ENCODE measurements at regions not wholly inside any gene's neighbourhood (a gene's known extent, or its start where the extent isn't known, plus 50 kb on each side); places are given as distances from the start of the nearest gene placed in this dataset.

- H3K27me3 ChIP-seq (ENCODE audit: insufficient read depth, low read length): no peaks in the 10 kb centered on the region
- H3K9me3 ChIP-seq (ENCODE audit: low read depth, low read length): no peaks in the 10 kb centered on the region
- H3K4me1 ChIP-seq (ENCODE audit: insufficient read depth, low read length): no peaks in the 10 kb centered on the region
These were observed 828.4 kb upstream of the DPPA4 start for GRCh38 chr3:110165753-110166152.

GRCh38 chr3:110166791-110167190 is 829.4 kb upstream of the DPPA4 start:
- Histone ChIP-seq H3K9me3 (ENCODE audit: low read depth, low read length) (no peaks in the 10 kb centered on the region), H3K4me1 (ENCODE audit: insufficient read depth, low read length) (no peaks in the 10 kb centered on the region)

More at GRCh38 chr3:110165753-110166152, 828.4 kb upstream of the DPPA4 start:
- no peak overlapping the region for H3K4me3 ChIP-seq (ENCODE audit: low read length)

GRCh38 chr3:110174908-110175307 is 837.6 kb upstream of the DPPA4 start:
- Histone ChIP-seq H3K4me3 (ENCODE audit: low read length) (no peak overlapping the region), H3K4me1 (ENCODE audit: insufficient read depth, low read length) (no peaks in the 10 kb centered on the region), H3K27me3 (ENCODE audit: insufficient read depth, low read length) (no peaks in the 10 kb centered on the region), H3K9me3 (ENCODE audit: low read depth, low read length) (no peaks in the 10 kb centered on the region)

More at GRCh38 chr3:110166791-110167190, 829.4 kb upstream of the DPPA4 start:
- no peaks in the 10 kb centered on the region for H3K27me3 ChIP-seq (ENCODE audit: insufficient read depth, low read length)
- no peak overlapping the region for H3K4me3 ChIP-seq (ENCODE audit: low read length)

GRCh38 chr3:110178965-110179364 is 841.6 kb upstream of the DPPA4 start:
- no peak overlapping the region for H3K4me3 ChIP-seq (ENCODE audit: low read length)
- H3K27me3 ChIP-seq (ENCODE audit: insufficient read depth, low read length): no peaks in the 10 kb centered on the region
- H3K9me3 ChIP-seq (ENCODE audit: low read depth, low read length): no peaks in the 10 kb centered on the region

GRCh38 chr3:110180733-110181132 is 843.4 kb upstream of the DPPA4 start:
- Histone ChIP-seq H3K4me1 (ENCODE audit: insufficient read depth, low read length) (no peaks in the 10 kb centered on the region), H3K4me3 (ENCODE audit: low read length) (no peak overlapping the region), H3K27me3 (ENCODE audit: insufficient read depth, low read length) (no peaks in the 10 kb centered on the region), H3K9me3 (ENCODE audit: low read depth, low read length) (no peaks in the 10 kb centered on the region)

More at GRCh38 chr3:110178965-110179364, 841.6 kb upstream of the DPPA4 start:
- no peaks in the 10 kb centered on the region for H3K4me1 ChIP-seq (ENCODE audit: insufficient read depth, low read length)

GRCh38 chr3:110181226-110181625 is 843.9 kb upstream of the DPPA4 start:
- H3K4me1 ChIP-seq (ENCODE audit: insufficient read depth, low read length): no peaks in the 10 kb centered on the region
- no peak overlapping the region for H3K4me3 ChIP-seq (ENCODE audit: low read length)
- H3K27me3 ChIP-seq (ENCODE audit: insufficient read depth, low read length): no peaks in the 10 kb centered on the region
- no peaks in the 10 kb centered on the region for H3K9me3 ChIP-seq (ENCODE audit: low read depth, low read length)

GRCh38 chr3:110184536-110184935 is 847.2 kb upstream of the DPPA4 start:
- no peaks in the 10 kb centered on the region for H3K4me1 ChIP-seq (ENCODE audit: insufficient read depth, low read length)
- no peaks in the 10 kb centered on the region for H3K9me3 ChIP-seq (ENCODE audit: low read depth, low read length)
- no peaks in the 10 kb centered on the region for H3K27me3 ChIP-seq (ENCODE audit: insufficient read depth, low read length)
- no peak overlapping the region for H3K4me3 ChIP-seq (ENCODE audit: low read length)

GRCh38 chr3:110193074-110193473 is 855.7 kb upstream of the DPPA4 start:
- H3K4me1 ChIP-seq (ENCODE audit: insufficient read depth, low read length): no peaks in the 10 kb centered on the region
- no peaks in the 10 kb centered on the region for H3K27me3 ChIP-seq (ENCODE audit: insufficient read depth, low read length)
- H3K4me3 ChIP-seq (ENCODE audit: low read length): no peak overlapping the region
- no peaks in the 10 kb centered on the region for H3K9me3 ChIP-seq (ENCODE audit: low read depth, low read length)

- Histone ChIP-seq H3K9me3 (ENCODE audit: low read depth, low read length) (no peaks in the 10 kb centered on the region), H3K27me3 (ENCODE audit: insufficient read depth, low read length) (no peaks in the 10 kb centered on the region), H3K4me1 (ENCODE audit: insufficient read depth, low read length) (no peaks in the 10 kb centered on the region), H3K4me3 (ENCODE audit: low read length) (no peak overlapping the region)
These were observed 861.6 kb upstream of the DPPA4 start for GRCh38 chr3:110198717-110199587.

GRCh38 chr3:110199588-110199943 is 862.2 kb upstream of the DPPA4 start:
- Histone ChIP-seq H3K27me3 (ENCODE audit: insufficient read depth, low read length) (no peaks in the 10 kb centered on the region), H3K9me3 (ENCODE audit: low read depth, low read length) (no peaks in the 10 kb centered on the region), H3K4me3 (ENCODE audit: low read length) (no peak overlapping the region), H3K4me1 (ENCODE audit: insufficient read depth, low read length) (no peaks in the 10 kb centered on the region)

GRCh38 chr3:110210086-110210660 is 861.4 kb upstream of the NECTIN3 start:
- no peaks in the 10 kb centered on the region for H3K4me1 ChIP-seq (ENCODE audit: insufficient read depth, low read length)
- H3K4me3 ChIP-seq (ENCODE audit: low read length): no peak overlapping the region
- no peaks in the 10 kb centered on the region for H3K9me3 ChIP-seq (ENCODE audit: low read depth, low read length)
- no peaks in the 10 kb centered on the region for H3K27me3 ChIP-seq (ENCODE audit: insufficient read depth, low read length)

GRCh38 chr3:110226645-110227044 is 845.0 kb upstream of the NECTIN3 start:
- no peaks in the 10 kb centered on the region for H3K27me3 ChIP-seq (ENCODE audit: insufficient read depth, low read length)
- no peaks in the 10 kb centered on the region for H3K9me3 ChIP-seq (ENCODE audit: low read depth, low read length)
- H3K4me1 ChIP-seq (ENCODE audit: insufficient read depth, low read length): no peaks in the 10 kb centered on the region
- H3K4me3 ChIP-seq (ENCODE audit: low read length): no peak overlapping the region

- Histone ChIP-seq H3K4me1 (ENCODE audit: insufficient read depth, low read length) (no peaks in the 10 kb centered on the region), H3K27me3 (ENCODE audit: insufficient read depth, low read length) (no peaks in the 10 kb centered on the region), H3K4me3 (ENCODE audit: low read length) (no peak overlapping the region), H3K9me3 (ENCODE audit: low read depth, low read length) (no peaks in the 10 kb centered on the region)
These were observed 843.6 kb upstream of the NECTIN3 start for GRCh38 chr3:110227991-110228390.

- H3K9me3 ChIP-seq (ENCODE audit: low read depth, low read length): no peaks in the 10 kb centered on the region
- H3K4me3 ChIP-seq (ENCODE audit: low read length): no peak overlapping the region
- H3K27me3 ChIP-seq (ENCODE audit: insufficient read depth, low read length): no peaks in the 10 kb centered on the region
- H3K4me1 ChIP-seq (ENCODE audit: insufficient read depth, low read length): no peaks in the 10 kb centered on the region
These were observed 836.8 kb upstream of the NECTIN3 start for GRCh38 chr3:110234831-110235230.

GRCh38 chr3:110236976-110237610 is 834.5 kb upstream of the NECTIN3 start:
- no peaks in the 10 kb centered on the region for H3K4me1 ChIP-seq (ENCODE audit: insufficient read depth, low read length)
- no peak overlapping the region for H3K4me3 ChIP-seq (ENCODE audit: low read length)
- no peaks in the 10 kb centered on the region for H3K27me3 ChIP-seq (ENCODE audit: insufficient read depth, low read length)

More at GRCh38 chr3:110236976-110237610, 834.5 kb upstream of the NECTIN3 start:
- H3K9me3 ChIP-seq (ENCODE audit: low read depth, low read length): no peaks in the 10 kb centered on the region

Measured in mononuclear cell (primary cell).